HepG2 (cell line): ENCODE measurements at regions not wholly inside any gene's neighbourhood (a gene's known extent, or its start where the extent isn't known, plus 50 kb on each side); places are given as distances from the start of the nearest gene placed in this dataset.

Experiments
- ARHGAP35 ChIP-seq: sonication (generic); formaldehyde crosslinking; IDR thresholded peaks from 2 replicates; pipeline ENCODE4 v1.9.0; 2022; ENCODE audit warnings: mild to moderate bottlenecking, inconsistent platforms, moderate library complexity, missing genetic modification reagents, borderline replicate concordance
- ARNTL ChIP-seq: sonication (generic); formaldehyde crosslinking; IDR thresholded peaks from 2 replicates; pipeline ENCODE4 v1.4.0; 2020; ENCODE audit warnings: mild to moderate bottlenecking, missing genetic modification reagents
- DPF2 ChIP-seq: sonication (generic); formaldehyde crosslinking; IDR thresholded peaks from 2 replicates; pipeline ENCODE4 v1.4.0; 2020; ENCODE audit warnings: mild to moderate bottlenecking, low read depth, missing genetic modification reagents, borderline replicate concordance
- ELF3 ChIP-seq: IDR thresholded peaks from 2 replicates; pipeline ENCODE4 v1.6.1; 2016; ENCODE audit warnings: missing genetic modification reagents, missing compliant biosample characterization
- FOXO1 ChIP-seq: sonication (generic); formaldehyde crosslinking; IDR thresholded peaks from 2 replicates; pipeline ENCODE4 v1.4.0; 2020; ENCODE audit warnings: missing genetic modification reagents
- GLI4 ChIP-seq: sonication (generic); formaldehyde crosslinking; IDR thresholded peaks from 2 replicates; pipeline ENCODE4 v1.5.1; 2020; ENCODE audit warnings: missing genetic modification reagents, mild to moderate bottlenecking, moderate library complexity, borderline replicate concordance
- JARID2 ChIP-seq: sonication (generic); formaldehyde crosslinking; IDR thresholded peaks from 2 replicates; pipeline ENCODE4 v1.8.1; 2023; ENCODE audit warnings: missing genetic modification reagents, inconsistent platforms; ENCODE audit not compliant: insufficient replicate concordance
- KDM6A ChIP-seq: IDR thresholded peaks from 2 replicates; pipeline ENCODE4 v1.6.1; 2016; ENCODE audit warnings: low read depth
- KLF16 ChIP-seq, 2 experiments: sonication (generic) in 1 of 2; formaldehyde crosslinking in 1 of 2; IDR thresholded peaks; 2 replicates each; pipeline versions ENCODE4 v1.6.1 to v1.8.0; 2016 to 2023; ENCODE audit warnings: missing genetic modification reagents in 2 of 2, missing compliant biosample characterization in 1 of 2
- RXRB ChIP-seq: IDR thresholded peaks from 2 replicates; pipeline ENCODE4 v1.6.1; 2016; ENCODE audit warnings: borderline replicate concordance, missing genetic modification reagents, missing compliant biosample characterization
- SKI ChIP-seq: fragments of 450-650 bp; IDR thresholded peaks from one replicate; pipeline ENCODE4 v1.6.1; 2018; ENCODE audit warnings: mild to moderate bottlenecking; ENCODE audit not compliant: partially characterized antibody
- SOX13 ChIP-seq, 3 experiments: fragments of 450-650 bp in 1 of 3; sonication (generic) in 1 of 3; formaldehyde crosslinking in 1 of 3; IDR thresholded peaks in 2 of 3; conservative IDR thresholded peaks in 1 of 3; 2 replicates each; pipeline versions ENCODE4 v1.5.0 to v1.6.1; 2016 to 2020; ENCODE audit warnings: antibody characterized with exemption in 1 of 3, mild to moderate bottlenecking in 1 of 3, missing compliant biosample characterization in 1 of 3, missing genetic modification reagents in 1 of 3, moderate library complexity in 1 of 3
- ZNF296 ChIP-seq: sonication (generic); formaldehyde crosslinking; conservative IDR thresholded peaks from 2 replicates; pipeline ENCODE4 v1.5.0; 2020; ENCODE audit warnings: mild to moderate bottlenecking, missing genetic modification reagents
- ZNF510 ChIP-seq: sonication (generic); formaldehyde crosslinking; IDR thresholded peaks from 2 replicates; pipeline ENCODE4 v1.4.0; 2020; ENCODE audit warnings: low read depth, mild to moderate bottlenecking, missing genetic modification reagents
- ZSCAN29 ChIP-seq: sonication (generic); formaldehyde crosslinking; conservative IDR thresholded peaks from 2 replicates; pipeline ENCODE4 v1.4.0; 2020; ENCODE audit warnings: mild to moderate bottlenecking, missing genetic modification reagents
- TF ChIP-seq, protein P1 (sequence below): IDR thresholded peaks from 2 replicates; pipeline ENCODE4 v1.4.0; 2020; ENCODE audit warnings: mild to moderate bottlenecking, missing genetic modification reagents
- TF ChIP-seq, protein P2 (sequence below): sonication (generic); formaldehyde crosslinking; IDR thresholded peaks from 2 replicates; pipeline ENCODE4 v1.4.0; 2020; ENCODE audit warnings: missing genetic modification reagents
- TF ChIP-seq, protein P3 (sequence below): sonication (generic); formaldehyde crosslinking; IDR thresholded peaks from 2 replicates; pipeline ENCODE4 v1.4.0; 2020; ENCODE audit warnings: missing genetic modification reagents
- TF ChIP-seq, protein P4 (sequence below): IDR thresholded peaks from 2 replicates; pipeline ENCODE4 v1.6.1; 2016; ENCODE audit warnings: mild to moderate bottlenecking
- TF ChIP-seq, protein P5 (sequence below): sonication (generic); formaldehyde crosslinking; IDR thresholded peaks from 2 replicates; pipeline ENCODE4 v1.4.0; 2020; ENCODE audit warnings: missing genetic modification reagents

DNA sequence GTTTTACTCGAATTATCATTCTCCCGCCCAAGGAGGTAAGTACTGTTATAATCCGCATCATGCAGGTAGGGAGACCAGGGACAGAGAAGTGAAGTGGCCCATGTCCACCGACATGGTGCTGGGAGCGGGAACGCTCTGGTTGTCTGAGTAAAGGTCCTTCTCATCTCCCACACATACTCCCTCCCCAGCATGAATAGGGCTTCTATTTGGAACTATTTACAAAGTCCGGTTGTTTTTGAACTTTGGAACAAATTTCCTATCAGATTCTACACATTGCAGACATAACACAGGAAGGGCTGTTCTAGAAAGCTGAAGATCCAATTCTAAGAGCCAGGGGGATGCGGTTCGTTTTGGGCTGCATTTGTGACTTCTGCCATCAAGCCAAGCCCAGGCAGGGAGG is 94.8 kb upstream of the TLE3 start (continued):
- TF ChIP-seq, protein P1, sequence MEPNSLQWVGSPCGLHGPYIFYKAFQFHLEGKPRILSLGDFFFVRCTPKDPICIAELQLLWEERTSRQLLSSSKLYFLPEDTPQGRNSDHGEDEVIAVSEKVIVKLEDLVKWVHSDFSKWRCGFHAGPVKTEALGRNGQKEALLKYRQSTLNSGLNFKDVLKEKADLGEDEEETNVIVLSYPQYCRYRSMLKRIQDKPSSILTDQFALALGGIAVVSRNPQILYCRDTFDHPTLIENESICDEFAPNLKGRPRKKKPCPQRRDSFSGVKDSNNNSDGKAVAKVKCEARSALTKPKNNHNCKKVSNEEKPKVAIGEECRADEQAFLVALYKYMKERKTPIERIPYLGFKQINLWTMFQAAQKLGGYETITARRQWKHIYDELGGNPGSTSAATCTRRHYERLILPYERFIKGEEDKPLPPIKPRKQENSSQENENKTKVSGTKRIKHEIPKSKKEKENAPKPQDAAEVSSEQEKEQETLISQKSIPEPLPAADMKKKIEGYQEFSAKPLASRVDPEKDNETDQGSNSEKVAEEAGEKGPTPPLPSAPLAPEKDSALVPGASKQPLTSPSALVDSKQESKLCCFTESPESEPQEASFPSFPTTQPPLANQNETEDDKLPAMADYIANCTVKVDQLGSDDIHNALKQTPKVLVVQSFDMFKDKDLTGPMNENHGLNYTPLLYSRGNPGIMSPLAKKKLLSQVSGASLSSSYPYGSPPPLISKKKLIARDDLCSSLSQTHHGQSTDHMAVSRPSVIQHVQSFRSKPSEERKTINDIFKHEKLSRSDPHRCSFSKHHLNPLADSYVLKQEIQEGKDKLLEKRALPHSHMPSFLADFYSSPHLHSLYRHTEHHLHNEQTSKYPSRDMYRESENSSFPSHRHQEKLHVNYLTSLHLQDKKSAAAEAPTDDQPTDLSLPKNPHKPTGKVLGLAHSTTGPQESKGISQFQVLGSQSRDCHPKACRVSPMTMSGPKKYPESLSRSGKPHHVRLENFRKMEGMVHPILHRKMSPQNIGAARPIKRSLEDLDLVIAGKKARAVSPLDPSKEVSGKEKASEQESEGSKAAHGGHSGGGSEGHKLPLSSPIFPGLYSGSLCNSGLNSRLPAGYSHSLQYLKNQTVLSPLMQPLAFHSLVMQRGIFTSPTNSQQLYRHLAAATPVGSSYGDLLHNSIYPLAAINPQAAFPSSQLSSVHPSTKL, result peak; percentile 76
- peak; percentile 77 for TF ChIP-seq DPF2 (CRISPR knock-in tag)
- TF ChIP-seq ZNF296 (CRISPR knock-in tag), result no peak
- no peak for TF ChIP-seq JARID2 (CRISPR knock-in tag)
- TF ChIP-seq, protein P2, sequence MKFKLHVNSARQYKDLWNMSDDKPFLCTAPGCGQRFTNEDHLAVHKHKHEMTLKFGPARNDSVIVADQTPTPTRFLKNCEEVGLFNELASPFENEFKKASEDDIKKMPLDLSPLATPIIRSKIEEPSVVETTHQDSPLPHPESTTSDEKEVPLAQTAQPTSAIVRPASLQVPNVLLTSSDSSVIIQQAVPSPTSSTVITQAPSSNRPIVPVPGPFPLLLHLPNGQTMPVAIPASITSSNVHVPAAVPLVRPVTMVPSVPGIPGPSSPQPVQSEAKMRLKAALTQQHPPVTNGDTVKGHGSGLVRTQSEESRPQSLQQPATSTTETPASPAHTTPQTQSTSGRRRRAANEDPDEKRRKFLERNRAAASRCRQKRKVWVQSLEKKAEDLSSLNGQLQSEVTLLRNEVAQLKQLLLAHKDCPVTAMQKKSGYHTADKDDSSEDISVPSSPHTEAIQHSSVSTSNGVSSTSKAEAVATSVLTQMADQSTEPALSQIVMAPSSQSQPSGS (CRISPR knock-in tag), result 0 out of 2 replicates have a peak, but pooled peaks have one; percentile 40
- no peak for TF ChIP-seq SOX13 (IDR thresholded peaks at IDR 0.05)
- TF ChIP-seq SOX13 (CRISPR knock-in tag; conservative IDR thresholded peaks at IDR 0.05 in 1 of 2, IDR thresholded peaks at IDR 0.05 in 1 of 2), result peak in 1 of 2 experiments; percentile 57; a peak in 2 of 4 replicates
- TF ChIP-seq ARHGAP35 (CRISPR knock-in tag), result no peak
- TF ChIP-seq, protein P3, sequence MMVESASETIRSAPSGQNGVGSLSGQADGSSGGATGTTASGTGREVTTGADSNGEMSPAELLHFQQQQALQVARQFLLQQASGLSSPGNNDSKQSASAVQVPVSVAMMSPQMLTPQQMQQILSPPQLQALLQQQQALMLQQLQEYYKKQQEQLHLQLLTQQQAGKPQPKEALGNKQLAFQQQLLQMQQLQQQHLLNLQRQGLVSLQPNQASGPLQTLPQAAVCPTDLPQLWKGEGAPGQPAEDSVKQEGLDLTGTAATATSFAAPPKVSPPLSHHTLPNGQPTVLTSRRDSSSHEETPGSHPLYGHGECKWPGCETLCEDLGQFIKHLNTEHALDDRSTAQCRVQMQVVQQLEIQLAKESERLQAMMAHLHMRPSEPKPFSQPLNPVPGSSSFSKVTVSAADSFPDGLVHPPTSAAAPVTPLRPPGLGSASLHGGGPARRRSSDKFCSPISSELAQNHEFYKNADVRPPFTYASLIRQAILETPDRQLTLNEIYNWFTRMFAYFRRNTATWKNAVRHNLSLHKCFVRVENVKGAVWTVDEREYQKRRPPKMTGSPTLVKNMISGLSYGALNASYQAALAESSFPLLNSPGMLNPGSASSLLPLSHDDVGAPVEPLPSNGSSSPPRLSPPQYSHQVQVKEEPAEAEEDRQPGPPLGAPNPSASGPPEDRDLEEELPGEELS (CRISPR knock-in tag), result no peak; the same call in 1 of the 2 replicates
- peak; percentile 37 for TF ChIP-seq SKI
- 0 out of 4 replicates have a peak, but pooled peaks of 1 of the 2 experiments have one; percentile 36 for TF ChIP-seq KLF16 (CRISPR knock-in tag; IDR thresholded peaks at IDR 0.05)
- TF ChIP-seq ELF3, result 0 out of 2 replicates have a peak, but pooled peaks have one; percentile 29
- TF ChIP-seq ZSCAN29 (CRISPR knock-in tag), result peak; percentile 68
- TF ChIP-seq ZNF510, result no peak
- TF ChIP-seq, protein P4, sequence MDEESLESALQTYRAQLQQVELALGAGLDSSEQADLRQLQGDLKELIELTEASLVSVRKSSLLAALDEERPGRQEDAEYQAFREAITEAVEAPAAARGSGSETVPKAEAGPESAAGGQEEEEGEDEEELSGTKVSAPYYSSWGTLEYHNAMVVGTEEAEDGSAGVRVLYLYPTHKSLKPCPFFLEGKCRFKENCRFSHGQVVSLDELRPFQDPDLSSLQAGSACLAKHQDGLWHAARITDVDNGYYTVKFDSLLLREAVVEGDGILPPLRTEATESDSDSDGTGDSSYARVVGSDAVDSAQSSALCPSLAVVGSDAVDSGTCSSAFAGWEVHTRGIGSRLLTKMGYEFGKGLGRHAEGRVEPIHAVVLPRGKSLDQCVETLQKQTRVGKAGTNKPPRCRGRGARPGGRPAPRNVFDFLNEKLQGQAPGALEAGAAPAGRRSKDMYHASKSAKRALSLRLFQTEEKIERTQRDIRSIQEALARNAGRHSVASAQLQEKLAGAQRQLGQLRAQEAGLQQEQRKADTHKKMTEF (CRISPR knock-in tag), result peak; percentile 48
- no peak for TF ChIP-seq GLI4
- TF ChIP-seq KDM6A, result peak; percentile 70
- TF ChIP-seq ARNTL (CRISPR knock-in tag), result no peak; the same call in 1 of the 2 replicates
- TF ChIP-seq, protein P5, sequence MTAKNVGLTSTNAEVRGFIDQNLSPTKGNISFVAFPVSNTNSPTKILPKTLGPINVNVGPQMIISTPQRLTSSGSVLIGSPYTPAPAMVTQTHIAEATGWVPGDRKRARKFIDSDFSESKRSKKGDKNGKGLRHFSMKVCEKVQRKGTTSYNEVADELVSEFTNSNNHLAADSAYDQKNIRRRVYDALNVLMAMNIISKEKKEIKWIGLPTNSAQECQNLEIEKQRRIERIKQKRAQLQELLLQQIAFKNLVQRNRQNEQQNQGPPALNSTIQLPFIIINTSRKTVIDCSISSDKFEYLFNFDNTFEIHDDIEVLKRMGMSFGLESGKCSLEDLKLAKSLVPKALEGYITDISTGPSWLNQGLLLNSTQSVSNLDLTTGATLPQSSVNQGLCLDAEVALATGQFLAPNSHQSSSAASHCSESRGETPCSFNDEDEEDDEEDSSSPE (CRISPR knock-in tag), result peak; percentile 63
- peak; percentile 77 for TF ChIP-seq RXRB
- TF ChIP-seq FOXO1 (CRISPR knock-in tag), result peak; percentile 66; the same call in 1 of the 2 replicates
